H1 (cell line): ENCODE measurements at regions not wholly inside any gene's neighbourhood (a gene's known extent, or its start where the extent isn't known, plus 50 kb on each side); places are given as distances from the start of the nearest gene placed in this dataset.

Experiments
- CTCF ChIA-PET: fragments of 300-600 bp; sonication (Branson Sonifier 250); formaldehyde crosslinking; loops from one replicate; lab custom pipeline; 2021; ENCODE audit not compliant: partially characterized antibody; lab: Charles Lee
- POLR2A ChIA-PET: fragments of 300-600 bp; sonication (Branson Sonifier 250); formaldehyde crosslinking; loops from one replicate; lab custom pipeline; 2021; ENCODE audit warnings: inconsistent platforms; ENCODE audit not compliant: partially characterized antibody; lab: Charles Lee
- DNase-seq, 2 experiments: peaks; one replicate each; pipeline versions ENCODE4 v3.0.0 to v3.0.0-alpha.2; 2010 to 2022; ENCODE audit warnings: low spot score in 2 of 2, low read depth in 1 of 2, mixed read lengths in 1 of 2
- FAIRE-seq: peaks from 2 replicates; lab custom pipeline; 2011; peaks lifted over from hg19 to GRCh38; lab: Jason Lieb, UNC
- H2AFZ ChIP-seq: 2 replicates; pipeline ENCODE4 v1.8.1; 2012; ENCODE audit warnings: low read length, inconsistent platforms
- H2AK5ac ChIP-seq: 2 replicates; pipeline ENCODE4 v1.6.1; 2013; ENCODE audit warnings: low read depth, low read length
- H2BK120ac ChIP-seq: replicated peaks from 2 replicates; pipeline ENCODE3; 2013; ENCODE audit warnings: low read depth, low read length, inconsistent platforms
- H2BK12ac ChIP-seq: 2 replicates; pipeline ENCODE4 v1.6.1; 2013; ENCODE audit warnings: low read depth, low read length
- H2BK15ac ChIP-seq: 2 replicates; pipeline ENCODE4 v1.6.1; 2013; ENCODE audit warnings: low read length
- H2BK20ac ChIP-seq: 2 replicates; pipeline ENCODE4 v1.6.1; 2013; ENCODE audit warnings: low read length
- H2BK5ac ChIP-seq: 2 replicates; pipeline ENCODE4 v1.6.1; 2013; ENCODE audit warnings: low read depth, low read length
- H3K14ac ChIP-seq: 2 replicates; pipeline ENCODE4 v1.6.1; 2013; ENCODE audit warnings: inconsistent platforms; ENCODE audit not compliant: insufficient read length
- H3K18ac ChIP-seq: 2 replicates; pipeline ENCODE4 v1.6.1; 2013; ENCODE audit warnings: low read length; ENCODE audit errors: extremely low read depth
- H3K23ac ChIP-seq: 2 replicates; pipeline ENCODE4 v1.6.1; 2013; ENCODE audit warnings: inconsistent platforms; ENCODE audit not compliant: insufficient read length
- H3K23me2 ChIP-seq: 2 replicates; pipeline ENCODE4 v1.6.1; 2013; ENCODE audit warnings: low read depth, low read length
- H3K27ac ChIP-seq: 2 replicates; pipeline ENCODE4 v1.6.1; 2011; ENCODE audit warnings: low read depth, low read length, inconsistent platforms
- H3K27me3 ChIP-seq, 4 experiments: replicated peaks in 1 of 4; 1 replicate in 1 of 4; 2 replicates in 3 of 4; pipeline versions ENCODE4 v1.6.1 to v1.8.1; 2011 to 2013; ENCODE audit warnings: low read length in 3 of 4, mild to moderate bottlenecking in 3 of 4, inconsistent platforms in 2 of 4, mixed read lengths in 2 of 4, moderate library complexity in 1 of 4; ENCODE audit not compliant: control insufficient read depth in 3 of 4, insufficient read depth in 3 of 4; ENCODE audit errors: extremely low read depth in 1 of 4
- H3K36me3 ChIP-seq, 4 experiments: 2 replicates each; pipeline versions ENCODE4 v1.6.1 to v1.8.1; 2011 to 2013; ENCODE audit warnings: mild to moderate bottlenecking in 4 of 4, low read length in 3 of 4, moderate library complexity in 2 of 4, control low read depth in 1 of 4, inconsistent platforms in 1 of 4; ENCODE audit not compliant: insufficient read depth in 4 of 4, control insufficient read depth in 2 of 4
- H3K4ac ChIP-seq: replicated peaks from 2 replicates; pipeline ENCODE3; 2013; ENCODE audit warnings: low read length, low read depth, mixed read lengths, inconsistent platforms; ENCODE audit not compliant: insufficient read length
- H3K4me1 ChIP-seq, 4 experiments: replicated peaks in 1 of 4; 1 replicate in 1 of 4; 2 replicates in 3 of 4; pipeline versions ENCODE4 v1.6.1 to v1.8.1; 2011 to 2013; ENCODE audit warnings: low read length in 3 of 4, inconsistent platforms in 2 of 4, mixed read lengths in 1 of 4; ENCODE audit not compliant: insufficient read depth in 4 of 4, control insufficient read depth in 3 of 4
- H3K4me2 ChIP-seq, 2 experiments: 2 replicates each; pipeline versions ENCODE4 v1.6.1 to v1.8.1; 2011 to 2013; ENCODE audit warnings: low read depth in 2 of 2, low read length in 2 of 2, control low read depth in 1 of 2, inconsistent platforms in 1 of 2, mild to moderate bottlenecking in 1 of 2; ENCODE audit not compliant: insufficient read depth in 1 of 2
- H3K4me3 ChIP-seq, 4 experiments: fragments of 200-600, 300-600 bp in 1 of 4; sonication (generic), shearing (Covaris generic), sonication (Bioruptor Twin) in 1 of 4; 2 replicates each; pipeline versions ENCODE4 v1.5.1 to v1.8.1; 2011 to 2016; ENCODE audit warnings: low read length in 4 of 4, low read depth in 3 of 4, control low read depth in 2 of 4, inconsistent platforms in 2 of 4, mild to moderate bottlenecking in 2 of 4, mixed read lengths in 1 of 4, moderate library complexity in 1 of 4; ENCODE audit not compliant: insufficient read depth in 2 of 4; ENCODE audit errors: extremely low read depth in 1 of 4
- H3K56ac ChIP-seq: replicated peaks from 2 replicates; pipeline ENCODE3; 2013; ENCODE audit warnings: low read depth, mild to moderate bottlenecking, mixed read lengths, low read length, inconsistent platforms; ENCODE audit not compliant: insufficient read length
- H3K79me1 ChIP-seq: 2 replicates; pipeline ENCODE4 v1.6.1; 2013; ENCODE audit warnings: low read depth, low read length, control low read depth
- H3K79me2 ChIP-seq, 2 experiments: 2 replicates each; pipeline versions ENCODE4 v1.6.1 to v1.8.1; 2012 to 2013; ENCODE audit warnings: low read length in 2 of 2, mild to moderate bottlenecking in 2 of 2, inconsistent platforms in 1 of 2; ENCODE audit not compliant: insufficient read depth in 2 of 2, control insufficient read depth in 1 of 2
- H3K9ac ChIP-seq, 4 experiments: replicated peaks in 1 of 4; 1 replicate in 1 of 4; 2 replicates in 3 of 4; pipeline versions ENCODE4 v1.6.1 to v1.8.1; 2011 to 2013; ENCODE audit warnings: low read depth in 3 of 4, low read length in 3 of 4, control low read depth in 2 of 4, mild to moderate bottlenecking in 2 of 4, moderate library complexity in 2 of 4, inconsistent platforms in 1 of 4; ENCODE audit errors: extremely low read depth in 1 of 4
- H3K9me3 ChIP-seq, 2 experiments: 2 replicates each; pipeline versions ENCODE4 v1.6.1 to v1.8.1; 2012 to 2013; ENCODE audit warnings: mild to moderate bottlenecking in 2 of 2, moderate library complexity in 2 of 2, control low read depth in 1 of 2, inconsistent platforms in 1 of 2, low read depth in 1 of 2, low read length in 1 of 2, mixed read lengths in 1 of 2; ENCODE audit not compliant: insufficient read depth in 2 of 2
- H4K20me1 ChIP-seq, 2 experiments: replicated peaks in 1 of 2; 2 replicates each; pipeline versions ENCODE3 to v1.8.1; 2011 to 2013; ENCODE audit warnings: inconsistent platforms in 2 of 2, low read length in 2 of 2, mild to moderate bottlenecking in 1 of 2; ENCODE audit not compliant: insufficient read depth in 2 of 2, control insufficient read depth in 1 of 2
- H4K5ac ChIP-seq: 2 replicates; pipeline ENCODE4 v1.6.1; 2013; ENCODE audit warnings: low read length, low read depth, mixed read lengths, inconsistent platforms; ENCODE audit not compliant: insufficient read length
- H4K8ac ChIP-seq: 2 replicates; pipeline ENCODE4 v1.8.0; 2013; ENCODE audit warnings: mild to moderate bottlenecking, moderate library complexity, low read length, inconsistent platforms; ENCODE audit not compliant: insufficient read depth; ENCODE audit errors: extremely low read depth
- H4K91ac ChIP-seq: replicated peaks from 2 replicates; pipeline ENCODE3; 2013; ENCODE audit warnings: low read length, mixed read lengths, inconsistent platforms; ENCODE audit not compliant: insufficient read length
- CHD1 ChIP-seq: IDR thresholded peaks from 2 replicates; pipeline ENCODE4 v1.6.1; 2012; ENCODE audit warnings: low read depth, low read length, improper control_type of control experiment
- CHD2 ChIP-seq: IDR thresholded peaks from 2 replicates; pipeline ENCODE4 v1.6.1; 2012; ENCODE audit warnings: low read length, improper control_type of control experiment
- CREB1 ChIP-seq: IDR thresholded peaks from 2 replicates; pipeline ENCODE4 v1.6.1; 2012; ENCODE audit warnings: inconsistent platforms
- E2F6 ChIP-seq: IDR thresholded peaks from 2 replicates; pipeline ENCODE4 v1.6.1; 2012; ENCODE audit warnings: inconsistent platforms
- EGR1 ChIP-seq: IDR thresholded peaks from 2 replicates; pipeline ENCODE4 v1.6.1; 2011; ENCODE audit warnings: low read depth, low read length, borderline replicate concordance
- MAFK ChIP-seq: IDR thresholded peaks from 2 replicates; pipeline ENCODE4 v1.6.1; 2012; ENCODE audit warnings: low read depth, mild to moderate bottlenecking, improper control_type of control experiment, low read length
- NRF1 ChIP-seq: IDR thresholded peaks from 2 replicates; pipeline ENCODE4 v1.6.1; 2011; ENCODE audit warnings: mild to moderate bottlenecking, low read depth, low read length, improper control_type of control experiment
- POLR2A ChIP-seq, 2 experiments: IDR thresholded peaks; 1 replicate in 1 of 2; 2 replicates in 1 of 2; pipeline ENCODE4 v1.6.1; 2011; ENCODE audit warnings: low read depth in 2 of 2, low read length in 2 of 2, mild to moderate bottlenecking in 2 of 2; ENCODE audit errors: control extremely low read depth in 1 of 2
- SIN3A ChIP-seq, 2 experiments: IDR thresholded peaks in 1 of 2; conservative IDR thresholded peaks in 1 of 2; 2 replicates each; pipeline ENCODE4 v1.6.1; 2011 to 2012; ENCODE audit warnings: low read length in 2 of 2, improper control_type of control experiment in 1 of 2, low read depth in 1 of 2, mild to moderate bottlenecking in 1 of 2
- SIRT6 ChIP-seq: IDR thresholded peaks from one replicate; pipeline ENCODE4 v1.7.1; 2012; ENCODE audit warnings: low read length, inconsistent platforms
- USF2 ChIP-seq: IDR thresholded peaks from 2 replicates; pipeline ENCODE4 v1.6.1; 2011; ENCODE audit warnings: low read length, improper control_type of control experiment
- WGBS, 2 experiments: shearing (Covaris generic) in 1 of 2; methylation state at CpG; one replicate each; pipeline versions ENCODE4 v1.1.6 to v1.1.7; 2013 to 2015; ENCODE audit warnings: low lambda C conversion rate in 2 of 2, mixed read lengths in 2 of 2, inconsistent platforms in 1 of 2, low coverage in 1 of 2, missing lambda C conversion rate in 1 of 2; ENCODE audit not compliant: insufficient replicate concordance in 2 of 2, insufficient coverage in 1 of 2, insufficient read length in 1 of 2; ENCODE audit errors: extremely low coverage in 1 of 2, missing lambda C conversion rate in 1 of 2; 5-methylcytosine and 5-hydroxymethylcytosine counted together

GRCh38 chr12:42021469-42021868, 123.2 kb downstream of the GXYLT1 start:
- CTCF ChIA-PET: interaction anchor here (0.6 to 0.7 kb wide), 2 partner anchors 19 to 108 kb away, joined by 3 read pairs; no protein-coding TSS in a partner anchor
- POLR2A ChIA-PET: no interaction called here
- no peak for DNase-seq
- TF ChIP-seq SIN3A (conservative IDR thresholded peaks at IDR 0.05 in 1 of 2, IDR thresholded peaks at IDR 0.05 in 1 of 2; ENCODE audit: low read depth in 1 of 2, low read length in 2 of 2): no peak
- TF ChIP-seq MAFK: no peak
- TF ChIP-seq SIRT6: no peak
- no peak for TF ChIP-seq NRF1
- TF ChIP-seq EGR1: no peak
- TF ChIP-seq POLR2A (IDR thresholded peaks at IDR 0.05; ENCODE audit: control extremely low read depth in 1 of 2, low read depth in 2 of 2, low read length in 2 of 2): no peak
- no peak for TF ChIP-seq USF2
- no peak for TF ChIP-seq E2F6
- no peak for TF ChIP-seq CHD2
- TF ChIP-seq CREB1: no peak
- no peak for TF ChIP-seq CHD1

More at GRCh38 chr12:42021469-42021868, 123.2 kb downstream of the GXYLT1 start:
- no peaks in the 10 kb centered on the region for H3K4me1 ChIP-seq
- H3K23me2 ChIP-seq: no peaks in the 10 kb centered on the region
- no peaks in the 10 kb centered on the region for H3K79me2 ChIP-seq
- H3K14ac ChIP-seq: no peak overlapping the region
- H3K9ac ChIP-seq: no peak overlapping the region
- no peak overlapping the region for H2BK20ac ChIP-seq
- no peak overlapping the region for H3K27ac ChIP-seq
- H3K9me3 ChIP-seq: no peaks in the 10 kb centered on the region
- H3K23ac ChIP-seq: no peak overlapping the region
- H2BK120ac ChIP-seq: no peak overlapping the region
- H2BK15ac ChIP-seq: no peak overlapping the region
- H2BK12ac ChIP-seq: no peak overlapping the region
- no peak overlapping the region for H3K4ac ChIP-seq
- no peak overlapping the region for H3K4me2 ChIP-seq
- no peaks in the 10 kb centered on the region for H3K36me3 ChIP-seq
- no peak overlapping the region for H2AK5ac ChIP-seq
- no peak overlapping the region for H3K56ac ChIP-seq
- H2BK5ac ChIP-seq: no peak overlapping the region
- no peak overlapping the region for H4K5ac ChIP-seq
- no peaks in the 10 kb centered on the region for H4K20me1 ChIP-seq
- no peak overlapping the region for H4K91ac ChIP-seq
- WGBS, 2 experiments: 84% methylated on average over 3 of the region's 4 CpGs; no CpG with 5 or more reads in 1 of the 2 experiments
- no peak overlapping the region for H2AFZ ChIP-seq
- H3K79me1 ChIP-seq: no peaks in the 10 kb centered on the region
- H3K4me3 ChIP-seq: no peak overlapping the region
- no peak overlapping the region for H3K18ac ChIP-seq
- H4K8ac ChIP-seq: no peak overlapping the region
- FAIRE-seq: no peak
- H3K27me3 ChIP-seq: peaks cover 0 to 3% (median under 1%) of the 10 kb centered on the region in 4 experiments; a peak in 2 of 7 replicates
